ENCODE measurements at regions not wholly inside any gene's neighbourhood (a gene's known extent, or its start where the extent isn't known, plus 50 kb on each side); places are given as distances from the start of the nearest gene placed in this dataset.

GRCh38 chr14:104322531-104323366 is 184.4 kb downstream of the KIF26A start:
- ATAC-seq (no peak), DNase-seq (no peak)
- H3K4me3 ChIP-seq (ENCODE audit: low read length), result no peak overlapping the region
- H3K4me3 Mint-ChIP-seq, result no peak overlapping the region
- H3K27ac ChIP-seq (ENCODE audit: low read length), result no peak overlapping the region
- no peaks in the 10 kb centered on the region for H3K9me3 ChIP-seq (ENCODE audit: control insufficient read depth, insufficient read depth, low read length)
- no peaks in the 10 kb centered on the region for H3K36me3 Mint-ChIP-seq
- peaks cover 0 to 8% of the 10 kb centered on the region in 2 donors for H3K27me3 Mint-ChIP-seq (ENCODE audit: low read depth in 2 of 2)
- intact Hi-C loops (cut with micrococcal nuclease), result no loop called here
- 81% methylated on average over 25 of the region's 28 CpGs for WGBS (ENCODE audit: insufficient coverage)
- H3K36me3 ChIP-seq (ENCODE audit: control insufficient read depth, insufficient read depth, low read length), result no peaks in the 10 kb centered on the region
- H3K27me3 ChIP-seq (ENCODE audit: control insufficient read depth, insufficient read depth, low read length), result no peaks in the 10 kb centered on the region
- no peaks in the 10 kb centered on the region for H3K4me1 ChIP-seq (ENCODE audit: control insufficient read depth, insufficient read depth, low read length)
- no peaks in the 10 kb centered on the region for H3K9me3 Mint-ChIP-seq
- no peaks in the 10 kb centered on the region for H3K4me1 Mint-ChIP-seq
- no peak for TF ChIP-seq CTCF (IDR thresholded peaks at IDR 0.05)
- H3K27ac Mint-ChIP-seq, result no peak overlapping the region

- Histone ChIP-seq H3K4me1 (ENCODE audit: control insufficient read depth, insufficient read depth, low read length) (no peaks in the 10 kb centered on the region), H3K27ac (ENCODE audit: low read length) (no peak overlapping the region), H3K4me3 (ENCODE audit: low read length) (no peak overlapping the region), H3K27me3 (ENCODE audit: control insufficient read depth, insufficient read depth, low read length) (no peaks in the 10 kb centered on the region), H3K9me3 (ENCODE audit: control insufficient read depth, insufficient read depth, low read length) (no peaks in the 10 kb centered on the region), H3K36me3 (ENCODE audit: control insufficient read depth, insufficient read depth, low read length) (no peaks in the 10 kb centered on the region)
- no peaks in the 10 kb centered on the region for H3K36me3 Mint-ChIP-seq
- DNase-seq, result no peak
- intact Hi-C loops (cut with micrococcal nuclease), result no loop called here
- no peaks in the 10 kb centered on the region for H3K9me3 Mint-ChIP-seq
- 89% methylated on average over 15 of the region's 15 CpGs for WGBS (ENCODE audit: insufficient coverage)
- H3K27ac Mint-ChIP-seq, result no peak overlapping the region
- H3K4me3 Mint-ChIP-seq, result no peak overlapping the region
- no peaks in the 10 kb centered on the region for H3K4me1 Mint-ChIP-seq
- no peak for ATAC-seq
- peaks cover 0 to 8% of the 10 kb centered on the region in 2 donors for H3K27me3 Mint-ChIP-seq (ENCODE audit: low read depth in 2 of 2)
- no peak for TF ChIP-seq CTCF (IDR thresholded peaks at IDR 0.05)
These were observed 185.3 kb downstream of the KIF26A start for GRCh38 chr14:104323551-104324175.

- Mint-ChIP-seq H3K4me1 (no peaks in the 10 kb centered on the region), H3K9me3 (peaks cover 3 to 6% of the 10 kb centered on the region in 2 donors), H3K4me3 (no peak overlapping the region), H3K27me3 (ENCODE audit: low read depth in 2 of 2) (peaks cover 0 to 4% of the 10 kb centered on the region in 2 donors), H3K27ac (no peak overlapping the region), H3K36me3 (peaks cover 8% of the 10 kb centered on the region)
- intact Hi-C loops (cut with micrococcal nuclease), result no loop called here
- no peak overlapping the region for H3K27ac ChIP-seq (ENCODE audit: low read length)
- no peak for TF ChIP-seq CTCF (IDR thresholded peaks at IDR 0.05)
- ATAC-seq (no peak), DNase-seq (no peak)
- no peaks in the 10 kb centered on the region for H3K36me3 ChIP-seq (ENCODE audit: control insufficient read depth, insufficient read depth, low read length)
- no peak overlapping the region for H3K4me3 ChIP-seq (ENCODE audit: low read length)
- WGBS (ENCODE audit: insufficient coverage), result 79% methylated on average over 10 of the region's 10 CpGs
- H3K9me3 ChIP-seq (ENCODE audit: control insufficient read depth, insufficient read depth, low read length), result no peaks in the 10 kb centered on the region
- H3K4me1 ChIP-seq (ENCODE audit: control insufficient read depth, insufficient read depth, low read length), result no peaks in the 10 kb centered on the region
- no peaks in the 10 kb centered on the region for H3K27me3 ChIP-seq (ENCODE audit: control insufficient read depth, insufficient read depth, low read length)
These were observed 188.5 kb downstream of the KIF26A start for GRCh38 chr14:104326848-104327247.
